ENCODE measurements at regions not wholly inside any gene's neighbourhood (a gene's known extent, or its start where the extent isn't known, plus 50 kb on each side); places are given as distances from the start of the nearest gene placed in this dataset.

DNA sequence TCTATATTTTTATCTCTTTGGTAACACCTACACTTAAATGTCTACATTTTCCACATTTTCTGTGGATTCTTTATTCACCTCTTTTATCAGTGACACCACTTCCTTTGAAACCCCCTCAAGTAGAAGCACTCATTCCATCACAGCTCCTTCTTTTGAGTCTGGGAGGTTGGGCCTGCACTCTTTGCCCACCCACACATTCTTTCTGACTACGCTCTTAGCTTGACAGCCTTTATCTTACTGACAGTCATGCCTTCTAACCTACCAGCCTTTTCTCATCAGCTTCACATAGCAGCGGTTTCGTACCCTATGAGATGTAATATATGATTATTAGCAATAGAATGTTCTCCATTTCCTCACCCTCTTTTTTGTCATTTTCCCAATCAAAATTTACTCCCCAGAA, 151.9 kb downstream of the TNFSF18 start:
- H3K4me2 ChIP-seq (ENCODE audit: low read length), result peak overlapping the region; percentile 53
- H3K9ac ChIP-seq (ENCODE audit: low read length), result peak overlapping the region; percentile 52
- DNase-seq (ENCODE audit: low read depth, low spot score) (no peak), ATAC-seq (no peak)
- intact Hi-C loops (cut with micrococcal nuclease), result no loop called here
- no peaks in the 10 kb centered on the region for H3K27me3 ChIP-seq (ENCODE audit: insufficient read depth, low read length)
- POLR2A ChIA-PET, result interaction anchor here (0.7 to 1.8 kb wide), 4 partner anchors 11 to 34 kb away, joined by 3 to 6 read pairs (median 4); no protein-coding TSS in a partner anchor
- H3K27ac ChIP-seq (ENCODE audit: low read depth, low read length), result peak overlapping the region; percentile 93
- H2AFZ ChIP-seq (ENCODE audit: low read depth, low read length, poor library complexity, severe bottlenecking), result no peak overlapping the region
- CTCF ChIA-PET, result no interaction called here
- RAD21 ChIA-PET (ENCODE audit: low non-redundant PET in 1 of 2, low total read pairs in 2 of 2, uncharacterized antibody in 2 of 2, unreplicated experiment in 2 of 2), result no interaction called here
- H3K79me2 ChIP-seq (ENCODE audit: insufficient read depth, low read length), result peaks cover 41% of the 10 kb centered on the region
- no peaks in the 10 kb centered on the region for H4K20me1 ChIP-seq (ENCODE audit: insufficient read depth)
- H3K9me3 ChIP-seq (ENCODE audit: control insufficient read depth in 1 of 2, insufficient read depth in 1 of 2, low read depth in 1 of 2, low read length in 2 of 2), result no peaks in the 10 kb centered on the region
- H3K4me3 ChIP-seq (replicated peaks in 1 of 2; ENCODE audit: low read depth in 1 of 2, low read length in 2 of 2), result no peak overlapping the region
- TF ChIP-seq SP1 (IDR thresholded peaks at IDR 0.05; ENCODE audit: low read depth), result 0 out of 2 replicates have a peak, but pooled peaks have one; percentile 14
- TF ChIP-seq POLR2A (IDR thresholded peaks at IDR 0.05; ENCODE audit: borderline replicate concordance, extremely low read depth, insufficient read depth, insufficient read length), result no peak
- peak; percentile 65 for TF ChIP-seq EGR1 (IDR thresholded peaks at IDR 0.05; ENCODE audit: low read depth)
- peaks cover 72 to 90% of the 10 kb centered on the region in 2 experiments for H3K4me1 ChIP-seq (ENCODE audit: control insufficient read depth in 1 of 2, insufficient read depth in 2 of 2, low read length in 2 of 2)
- peaks cover 0 to 13% of the 10 kb centered on the region in 2 experiments; a peak in 2 of 4 replicates for H3K36me3 ChIP-seq (ENCODE audit: control insufficient read depth in 1 of 2, insufficient read depth in 2 of 2, low read length in 2 of 2)
- no peaks in the 10 kb centered on the region for H3K9me2 ChIP-seq (ENCODE audit: insufficient read depth)
- no TSS peak for BruUV-seq (replicated peaks)

DNA sequence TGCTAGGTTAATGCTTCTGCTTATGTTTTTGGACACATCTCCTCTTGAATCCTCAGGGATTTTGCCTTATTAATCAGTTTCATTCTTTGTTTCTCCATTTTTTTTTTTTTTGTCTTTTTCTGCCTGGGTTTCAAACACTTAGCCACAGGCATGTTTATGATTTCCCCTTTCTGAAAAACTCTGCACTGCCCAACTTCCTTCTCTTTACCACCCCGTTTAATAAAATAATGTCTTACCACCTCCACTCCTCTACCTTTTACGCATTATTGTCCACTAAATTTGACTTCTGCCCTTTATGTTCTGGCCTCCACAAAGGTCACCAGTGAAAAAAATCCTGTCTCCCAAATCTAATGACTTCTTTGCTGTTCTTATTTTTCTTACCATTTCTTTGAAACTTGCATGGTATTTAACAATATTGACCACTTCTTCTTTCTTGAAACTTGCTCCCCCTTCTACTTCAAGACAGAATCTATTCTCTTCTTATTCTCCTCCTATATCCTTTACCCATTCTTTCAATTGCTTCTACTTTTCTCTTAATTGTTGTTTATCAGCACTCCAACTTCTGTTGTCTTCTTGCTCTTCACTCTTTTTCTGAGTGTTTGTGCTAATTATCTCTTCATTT, 150.3 kb downstream of the TNFSF18 start:
- no peak for TF ChIP-seq EGR1 (IDR thresholded peaks at IDR 0.05; ENCODE audit: low read depth)
- TF ChIP-seq TCF7L2 (IDR thresholded peaks at IDR 0.05; ENCODE audit: borderline replicate concordance, extremely low read depth, insufficient read depth, insufficient read length), result no peak
- TF ChIP-seq POLR2A (IDR thresholded peaks at IDR 0.05; ENCODE audit: borderline replicate concordance, extremely low read depth, insufficient read depth, insufficient read length), result no peak
- TF ChIP-seq ZFX (IDR thresholded peaks at IDR 0.05), result no peak
- TF ChIP-seq ZNF274 (IDR thresholded peaks at IDR 0.05; ENCODE audit: low read depth, low read length), result no peak
- no peak for TF ChIP-seq FOSL1 (IDR thresholded peaks at IDR 0.05; ENCODE audit: low read depth)
- TF ChIP-seq EZH2 (IDR thresholded peaks at IDR 0.05), result no peak
- TF ChIP-seq CBX3 (IDR thresholded peaks at IDR 0.05; ENCODE audit: low read depth), result no peak
- no peak for TF ChIP-seq ELF1 (IDR thresholded peaks at IDR 0.05; ENCODE audit: borderline replicate concordance, low read depth)
- H3K27me3 ChIP-seq (ENCODE audit: insufficient read depth, low read length), result no peaks in the 10 kb centered on the region
- 0 out of 2 replicates have a peak overlapping the region, but pooled peaks have one; percentile 9 for H3K9ac ChIP-seq (ENCODE audit: low read length)
- intact Hi-C loops (cut with micrococcal nuclease), result no loop called here
- ChIA-PET POLR2A (no interaction called here), RAD21 (ENCODE audit: low non-redundant PET in 1 of 2, low total read pairs in 2 of 2, uncharacterized antibody in 2 of 2, unreplicated experiment in 2 of 2) (no interaction called here), CTCF (no interaction called here)
- H3K79me2 ChIP-seq (ENCODE audit: insufficient read depth, low read length), result peaks cover 27% of the 10 kb centered on the region
- no peak overlapping the region for H3K4me2 ChIP-seq (ENCODE audit: low read length)
- H3K27ac ChIP-seq (ENCODE audit: low read depth, low read length), result peak overlapping the region; percentile 43
- peaks cover 72 to 90% of the 10 kb centered on the region in 2 experiments for H3K4me1 ChIP-seq (ENCODE audit: control insufficient read depth in 1 of 2, insufficient read depth in 2 of 2, low read length in 2 of 2)
- no peak for ATAC-seq
- H3K36me3 ChIP-seq (ENCODE audit: control insufficient read depth in 1 of 2, insufficient read depth in 2 of 2, low read length in 2 of 2), result peaks cover 0 to 13% of the 10 kb centered on the region in 2 experiments; a peak in 2 of 4 replicates
- BruUV-seq (replicated peaks), result no TSS peak
- H3K9me3 ChIP-seq (ENCODE audit: control insufficient read depth in 1 of 2, insufficient read depth in 1 of 2, low read depth in 1 of 2, low read length in 2 of 2), result no peaks in the 10 kb centered on the region
- no peak overlapping the region for H3K4me3 ChIP-seq (replicated peaks in 1 of 2; ENCODE audit: low read depth in 1 of 2, low read length in 2 of 2)
- H4K20me1 ChIP-seq (ENCODE audit: insufficient read depth), result no peaks in the 10 kb centered on the region
- no peak overlapping the region for H2AFZ ChIP-seq (ENCODE audit: low read depth, low read length, poor library complexity, severe bottlenecking)
- no peak for DNase-seq (ENCODE audit: low read depth, low spot score)
- H3K9me2 ChIP-seq (ENCODE audit: insufficient read depth), result no peaks in the 10 kb centered on the region
